CD14-positive monocyte (primary cell): ENCODE measurements at regions not wholly inside any gene's neighbourhood (a gene's known extent, or its start where the extent isn't known, plus 50 kb on each side); places are given as distances from the start of the nearest gene placed in this dataset.

Source experiments
- DNase-seq, 3 donors: peaks; one replicate each; pipeline ENCODE4 v3.0.0-alpha.2; 2011 to 2022
- H2AFZ ChIP-seq: 2 replicates; pipeline ENCODE4 v1.6.0; 2012; ENCODE audit warnings: mild to moderate bottlenecking, low read depth, low read length, inconsistent platforms; ENCODE audit not compliant: insufficient read depth, poor library complexity, severe bottlenecking
- H3K27ac ChIP-seq, 2 donors: 1 replicate in 1 of 2; 2 replicates in 1 of 2; pipeline ENCODE4 v1.5.1; 2012 to 2013; ENCODE audit warnings: low read length in 2 of 2, control low read depth in 1 of 2, inconsistent platforms in 1 of 2, low read depth in 1 of 2, mild to moderate bottlenecking in 1 of 2
- H3K27me3 ChIP-seq, 2 donors: one replicate each; pipeline versions ENCODE4 v1.6.0 to v1.6.1; 2011 to 2013; ENCODE audit warnings: low read length in 2 of 2; ENCODE audit not compliant: control insufficient read depth in 2 of 2, insufficient read depth in 2 of 2
- H3K36me3 ChIP-seq, 2 donors: replicated peaks in 1 of 2; 1 replicate in 1 of 2; 2 replicates in 1 of 2; pipeline versions ENCODE4 v1.5.1 to v1.6.1; 2012 to 2013; ENCODE audit warnings: low read length in 2 of 2, control low read depth in 1 of 2, inconsistent platforms in 1 of 2, mild to moderate bottlenecking in 1 of 2; ENCODE audit not compliant: insufficient read depth in 2 of 2, control insufficient read depth in 1 of 2
- H3K4me1 ChIP-seq, 2 donors: 1 replicate in 1 of 2; 2 replicates in 1 of 2; pipeline versions ENCODE4 v1.5.1 to v1.6.1; 2012 to 2013; ENCODE audit warnings: low read length in 2 of 2, control low read depth in 1 of 2, inconsistent platforms in 1 of 2, mild to moderate bottlenecking in 1 of 2, moderate library complexity in 1 of 2; ENCODE audit not compliant: insufficient read depth in 2 of 2, control insufficient read depth in 1 of 2
- H3K4me2 ChIP-seq: replicated peaks from 2 replicates; pipeline ENCODE3; 2012; ENCODE audit warnings: low read length, moderate library complexity, mild to moderate bottlenecking; ENCODE audit not compliant: poor library complexity, severe bottlenecking; ENCODE audit errors: extremely low read depth
- H3K4me3 ChIP-seq, 3 experiments: fragments of 200-600 bp in 1 of 3; sonication (generic) in 1 of 3; replicated peaks in 1 of 3; 1 replicate in 2 of 3; 2 replicates in 1 of 3; pipeline ENCODE4 v1.5.1; 2011 to 2013; ENCODE audit warnings: low read length in 3 of 3, mild to moderate bottlenecking in 3 of 3, control low read depth in 2 of 3, low read depth in 2 of 3, inconsistent platforms in 1 of 3, moderate library complexity in 1 of 3
- H3K79me2 ChIP-seq: 2 replicates; pipeline ENCODE4 v1.6.0; 2012; ENCODE audit warnings: mild to moderate bottlenecking, control low read depth, inconsistent platforms, low read length, moderate library complexity; ENCODE audit not compliant: insufficient read depth
- H3K9ac ChIP-seq: 2 replicates; pipeline ENCODE4 v1.6.0; 2017; ENCODE audit warnings: low read length, mild to moderate bottlenecking; ENCODE audit not compliant: insufficient read depth, poor library complexity, severe bottlenecking
- H3K9me3 ChIP-seq, 2 donors: replicated peaks in 1 of 2; 1 replicate in 1 of 2; 2 replicates in 1 of 2; pipeline versions ENCODE4 v1.5.1 to v1.6.1; 2012 to 2013; ENCODE audit warnings: low read length in 2 of 2, control low read depth in 1 of 2; ENCODE audit not compliant: control insufficient read depth in 1 of 2, insufficient read depth in 1 of 2
- H4K20me1 ChIP-seq: 2 replicates; pipeline ENCODE4 v1.6.0; 2012; ENCODE audit warnings: mild to moderate bottlenecking, low read length, control low read depth, moderate library complexity; ENCODE audit not compliant: insufficient read depth
- H3K27ac Mint-ChIP-seq, 7 donors: one replicate each; pipeline ENCODE4 v1.8.0; 2020; ENCODE audit warnings: mild to moderate bottlenecking in 7 of 7, mixed read lengths in 7 of 7, moderate library complexity in 6 of 7, inconsistent platforms in 2 of 7
- H3K27me3 Mint-ChIP-seq, 3 donors: one replicate each; pipeline ENCODE4 v1.8.0; 2021 to 2022; ENCODE audit warnings: low read depth in 3 of 3, mild to moderate bottlenecking in 3 of 3, mixed read lengths in 3 of 3, moderate library complexity in 3 of 3, inconsistent platforms in 1 of 3
- H3K36me3 Mint-ChIP-seq, 2 donors: one replicate each; pipeline ENCODE4 v1.8.0; 2020; ENCODE audit warnings: mixed read lengths in 2 of 2, inconsistent platforms in 1 of 2, mild to moderate bottlenecking in 1 of 2
- H3K4me1 Mint-ChIP-seq: one replicate; pipeline ENCODE4 v1.8.0; 2020; ENCODE audit warnings: mild to moderate bottlenecking, mixed read lengths
- H3K4me3 Mint-ChIP-seq, 2 donors: one replicate each; pipeline ENCODE4 v1.8.0; 2020; ENCODE audit warnings: mild to moderate bottlenecking in 2 of 2, mixed read lengths in 2 of 2, moderate library complexity in 1 of 2
- H3K9me3 Mint-ChIP-seq, 7 donors: one replicate each; pipeline ENCODE4 v1.8.0; 2020 to 2022; ENCODE audit warnings: mixed read lengths in 7 of 7, mild to moderate bottlenecking in 6 of 7, moderate library complexity in 6 of 7, inconsistent platforms in 2 of 7
- WGBS: methylation state at CpG from one replicate; pipeline ENCODE4 v1.1.5; 2013; ENCODE audit warnings: missing lambda C conversion rate; ENCODE audit not compliant: insufficient coverage; 5-methylcytosine and 5-hydroxymethylcytosine counted together
- intact Hi-C, 2 donors: fragments of 100-400 bp; cut with micrococcal nuclease; formaldehyde crosslinking; loops; one replicate each; pipeline versions ENCODE4 v1.15.0 to v1.15.1; 2023
- TF ChIP-seq, protein P1 (sequence below): fragments of 200-600 bp; IDR thresholded peaks from one replicate; pipeline ENCODE4 v1.8.0; 2022; ENCODE audit warnings: antibody characterized with exemption, mild to moderate bottlenecking

DNA sequence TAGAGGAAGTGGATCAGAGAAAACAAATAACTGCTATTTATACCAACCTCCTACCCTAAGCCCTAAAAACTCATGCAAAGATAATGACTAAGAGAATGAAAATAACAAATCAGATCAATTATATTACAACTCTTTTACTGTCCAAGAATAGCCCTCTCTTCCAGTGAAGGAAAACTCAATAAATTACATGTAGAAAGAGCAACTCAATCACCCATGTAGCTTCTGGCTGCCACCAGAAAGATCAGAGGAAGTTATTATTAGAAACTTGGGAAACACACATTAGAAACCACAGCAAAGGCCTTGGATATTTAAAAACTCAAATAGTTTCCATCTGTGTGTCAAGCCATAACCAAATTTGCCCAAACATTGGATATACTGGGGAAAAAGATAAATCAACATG is 134.0 kb upstream of the TARS1 start:
- H3K4me1 ChIP-seq = no peaks in the 10 kb centered on the region
- no peak overlapping the region for H3K4me3 ChIP-seq
- H3K27me3 Mint-ChIP-seq = peaks cover 0 to 3% (median 0%) of the 10 kb centered on the region in 3 donors
- H3K9ac ChIP-seq = no peak overlapping the region
- peaks cover 0 to 6% (median 0%) of the 10 kb centered on the region in 7 donors for H3K9me3 Mint-ChIP-seq
- TF ChIP-seq, protein P1, sequence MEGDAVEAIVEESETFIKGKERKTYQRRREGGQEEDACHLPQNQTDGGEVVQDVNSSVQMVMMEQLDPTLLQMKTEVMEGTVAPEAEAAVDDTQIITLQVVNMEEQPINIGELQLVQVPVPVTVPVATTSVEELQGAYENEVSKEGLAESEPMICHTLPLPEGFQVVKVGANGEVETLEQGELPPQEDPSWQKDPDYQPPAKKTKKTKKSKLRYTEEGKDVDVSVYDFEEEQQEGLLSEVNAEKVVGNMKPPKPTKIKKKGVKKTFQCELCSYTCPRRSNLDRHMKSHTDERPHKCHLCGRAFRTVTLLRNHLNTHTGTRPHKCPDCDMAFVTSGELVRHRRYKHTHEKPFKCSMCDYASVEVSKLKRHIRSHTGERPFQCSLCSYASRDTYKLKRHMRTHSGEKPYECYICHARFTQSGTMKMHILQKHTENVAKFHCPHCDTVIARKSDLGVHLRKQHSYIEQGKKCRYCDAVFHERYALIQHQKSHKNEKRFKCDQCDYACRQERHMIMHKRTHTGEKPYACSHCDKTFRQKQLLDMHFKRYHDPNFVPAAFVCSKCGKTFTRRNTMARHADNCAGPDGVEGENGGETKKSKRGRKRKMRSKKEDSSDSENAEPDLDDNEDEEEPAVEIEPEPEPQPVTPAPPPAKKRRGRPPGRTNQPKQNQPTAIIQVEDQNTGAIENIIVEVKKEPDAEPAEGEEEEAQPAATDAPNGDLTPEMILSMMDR = no peak
- no peaks in the 10 kb centered on the region for H3K36me3 ChIP-seq
- no peaks in the 10 kb centered on the region for H3K9me3 ChIP-seq
- no peak for DNase-seq
- H3K36me3 Mint-ChIP-seq = no peaks in the 10 kb centered on the region
- no peak overlapping the region for H3K4me2 ChIP-seq
- H2AFZ ChIP-seq = no peak overlapping the region
- no peaks in the 10 kb centered on the region for H3K27me3 ChIP-seq
- H3K27ac Mint-ChIP-seq = no peak overlapping the region
- H3K4me3 Mint-ChIP-seq = no peak overlapping the region
- intact Hi-C loops = no loop called here
- no peaks in the 10 kb centered on the region for H4K20me1 ChIP-seq
- no peaks in the 10 kb centered on the region for H3K79me2 ChIP-seq
- H3K27ac ChIP-seq = no peak overlapping the region
- peaks cover 5% of the 10 kb centered on the region for H3K4me1 Mint-ChIP-seq

DNA sequence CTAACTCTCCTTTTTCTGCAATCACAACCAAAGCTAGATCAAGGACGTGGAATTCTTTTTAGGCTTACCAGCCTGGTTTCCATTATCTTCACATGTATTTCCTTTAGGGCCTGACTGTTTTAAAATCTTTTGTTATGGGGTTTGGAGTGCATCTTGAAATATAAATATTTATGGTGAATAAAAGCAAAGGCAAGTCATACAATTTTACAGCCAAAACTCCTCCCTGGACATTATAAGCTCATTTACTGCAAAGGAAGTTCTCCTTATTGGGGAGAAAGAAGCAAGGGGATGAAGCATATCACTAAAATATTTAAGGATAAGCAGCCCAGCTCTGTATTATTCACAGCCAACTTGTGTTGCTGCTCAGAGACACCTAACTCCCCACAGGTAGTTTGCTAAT is 132.2 kb upstream of the TARS1 start:
- Mint-ChIP-seq H3K4me3 (no peak overlapping the region), H3K36me3 (no peaks in the 10 kb centered on the region), H3K27me3 (peaks cover 0 to 1% (median 0%) of the 10 kb centered on the region in 3 donors), H3K4me1 (peaks cover 5% of the 10 kb centered on the region), H3K27ac (no peak overlapping the region), H3K9me3 (peaks cover 0 to 6% (median 0%) of the 10 kb centered on the region in 7 donors)
- WGBS = no CpG with 5 or more reads among the region's 1 CpG
- no peaks in the 10 kb centered on the region for H4K20me1 ChIP-seq
- intact Hi-C loops = no loop called here
- TF ChIP-seq, protein P1 = no peak
- H2AFZ ChIP-seq = no peak overlapping the region
- H3K9ac ChIP-seq = no peak overlapping the region
- no peak overlapping the region for H3K4me3 ChIP-seq
- H3K4me2 ChIP-seq = no peak overlapping the region
- no peak overlapping the region for H3K27ac ChIP-seq
- no peak for DNase-seq
- no peaks in the 10 kb centered on the region for H3K4me1 ChIP-seq
- H3K79me2 ChIP-seq = no peaks in the 10 kb centered on the region
- no peaks in the 10 kb centered on the region for H3K36me3 ChIP-seq
- H3K9me3 ChIP-seq = no peaks in the 10 kb centered on the region
- H3K27me3 ChIP-seq = no peaks in the 10 kb centered on the region
